RPMI7951 (cell line): ENCODE measurements at regions not wholly inside any gene's neighbourhood (a gene's known extent, or its start where the extent isn't known, plus 50 kb on each side); places are given as distances from the start of the nearest gene placed in this dataset.
"Not testable (repeated sequence)": the region's sequence is repeated elsewhere in the genome, so short reads cannot be mapped to it uniquely, and the experiment has no call there.

Source experiments
- DNase-seq: peaks from one replicate; pipeline ENCODE4 v3.0.0-alpha.2; 2012; ENCODE audit warnings: low read depth

DNA sequence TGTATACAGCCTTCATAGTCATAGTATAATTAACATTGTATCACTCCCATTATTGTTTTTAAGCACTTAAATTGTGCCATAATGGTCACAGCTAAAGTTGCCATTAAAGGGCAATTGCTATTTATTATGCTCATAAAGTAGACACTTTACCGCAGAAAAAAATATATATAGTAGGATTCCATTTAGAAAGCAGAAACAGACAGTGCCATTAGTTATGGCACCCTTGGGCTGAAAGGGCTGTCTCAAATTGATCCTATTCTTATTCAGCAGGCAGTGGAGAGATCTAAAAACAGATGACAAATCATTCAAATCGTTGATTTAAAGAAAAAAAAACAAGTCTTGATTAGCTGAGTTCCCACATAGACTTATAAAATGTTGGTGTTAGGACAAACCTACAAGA lies 514.2 kb upstream of the ROBO2 start:
- DNase-seq: no peak

DNA sequence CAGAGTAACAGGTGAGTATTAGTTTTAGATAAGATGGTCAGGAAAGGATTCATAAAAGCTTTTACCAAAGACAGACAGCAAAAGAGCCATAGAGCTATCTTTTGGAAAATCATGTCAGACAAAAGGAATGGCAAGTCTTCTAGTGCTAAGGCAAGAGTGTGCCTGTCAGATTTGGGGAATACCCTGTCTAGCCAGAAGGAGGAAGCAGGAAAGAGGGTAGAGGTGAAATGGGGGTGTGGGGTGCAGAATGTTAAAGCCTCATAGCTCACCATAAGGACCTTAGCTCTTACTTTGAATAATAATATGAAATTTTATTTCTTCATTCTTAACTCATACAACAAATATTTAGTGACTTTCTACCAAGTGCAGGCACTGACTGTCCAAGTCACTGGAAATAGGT lies 512.1 kb upstream of the ROBO2 start:
- DNase-seq: no peak

DNA sequence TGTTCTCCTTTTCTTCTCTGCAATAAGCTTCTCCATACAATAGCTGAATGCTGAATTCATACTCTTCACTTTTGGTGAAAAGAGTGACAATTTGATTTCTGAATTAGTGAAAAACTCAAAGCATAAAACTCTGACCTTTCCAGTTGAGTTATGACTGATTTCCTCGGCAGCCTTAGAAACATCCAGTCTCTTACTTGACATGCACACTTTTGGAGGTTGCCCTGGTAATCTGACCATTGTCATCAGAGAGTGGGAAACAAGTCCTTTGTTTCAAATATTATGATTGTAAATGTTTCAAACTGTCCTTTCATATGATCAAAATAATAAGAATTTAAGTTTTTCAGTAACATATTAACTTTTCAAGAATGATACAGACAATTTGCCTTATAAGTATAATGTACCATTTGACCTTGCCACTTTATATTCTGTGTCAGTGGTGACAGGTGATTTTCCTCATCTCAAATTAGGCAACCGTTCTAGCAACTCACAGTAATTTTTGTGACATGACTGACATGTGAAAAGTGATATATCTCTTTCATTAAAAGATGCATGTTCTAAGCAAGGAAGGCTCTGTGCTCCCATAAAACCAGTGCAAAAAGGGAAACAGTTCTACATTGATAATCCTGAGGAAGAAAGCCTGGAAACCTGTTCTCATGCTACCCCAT lies 507.6 kb upstream of the ROBO2 start:
- no peak for DNase-seq

DNA sequence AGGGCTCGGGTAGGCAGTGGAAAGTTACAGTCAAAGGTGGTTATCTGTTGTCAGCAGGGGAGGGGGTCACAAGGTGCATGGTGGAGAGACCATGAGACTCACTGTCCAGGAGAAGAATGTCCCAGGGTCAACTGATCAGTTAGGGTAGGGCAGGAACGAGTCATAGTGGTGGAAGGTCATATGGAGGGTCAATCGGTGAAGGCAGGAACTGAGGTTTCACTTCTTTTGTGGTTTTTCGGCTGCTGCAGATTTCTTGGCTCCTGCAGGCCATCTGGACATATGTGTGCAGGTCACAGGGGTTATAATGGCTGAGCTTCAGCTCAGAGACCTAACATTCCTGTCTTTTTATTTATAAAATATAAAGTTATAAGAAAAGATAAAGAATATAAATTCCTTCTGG lies 506.2 kb upstream of the ROBO2 start:
- not testable (repeated sequence) for DNase-seq

DNA sequence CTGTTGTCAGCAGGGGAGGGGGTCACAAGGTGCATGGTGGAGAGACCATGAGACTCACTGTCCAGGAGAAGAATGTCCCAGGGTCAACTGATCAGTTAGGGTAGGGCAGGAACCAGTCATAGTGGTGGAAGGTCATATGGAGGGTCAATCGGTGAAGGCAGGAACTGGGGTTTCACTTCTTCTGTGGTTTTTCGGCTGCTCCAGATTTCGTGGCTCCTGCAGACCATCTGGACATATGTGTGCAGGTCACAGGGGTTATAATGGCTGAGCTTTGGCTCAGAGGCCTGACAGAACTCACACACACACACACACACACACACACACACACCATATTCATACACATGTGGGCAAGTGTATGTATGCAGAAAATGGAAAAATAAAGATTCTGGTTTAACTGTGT lies 502.0 kb upstream of the ROBO2 start:
- DNase-seq: not testable (repeated sequence)

DNA sequence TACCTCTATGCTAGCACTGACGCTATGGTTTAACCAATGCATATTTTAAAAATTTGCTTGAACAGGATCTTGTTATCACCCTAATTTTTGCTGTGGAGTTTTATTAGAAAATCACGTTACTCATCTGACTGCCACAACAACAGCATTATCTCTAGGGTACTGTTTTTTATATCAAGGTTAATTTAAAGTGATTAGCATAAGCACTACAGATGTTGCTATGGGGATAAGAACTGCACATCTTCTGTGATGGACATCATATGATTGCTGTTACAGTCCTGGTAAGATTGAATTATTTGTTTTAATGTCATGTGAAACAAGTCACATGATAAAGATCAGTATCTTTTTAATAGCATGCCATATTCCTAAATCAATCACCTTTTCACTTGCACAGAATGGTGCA lies 492.2 kb upstream of the ROBO2 start:
- no peak for DNase-seq

DNA sequence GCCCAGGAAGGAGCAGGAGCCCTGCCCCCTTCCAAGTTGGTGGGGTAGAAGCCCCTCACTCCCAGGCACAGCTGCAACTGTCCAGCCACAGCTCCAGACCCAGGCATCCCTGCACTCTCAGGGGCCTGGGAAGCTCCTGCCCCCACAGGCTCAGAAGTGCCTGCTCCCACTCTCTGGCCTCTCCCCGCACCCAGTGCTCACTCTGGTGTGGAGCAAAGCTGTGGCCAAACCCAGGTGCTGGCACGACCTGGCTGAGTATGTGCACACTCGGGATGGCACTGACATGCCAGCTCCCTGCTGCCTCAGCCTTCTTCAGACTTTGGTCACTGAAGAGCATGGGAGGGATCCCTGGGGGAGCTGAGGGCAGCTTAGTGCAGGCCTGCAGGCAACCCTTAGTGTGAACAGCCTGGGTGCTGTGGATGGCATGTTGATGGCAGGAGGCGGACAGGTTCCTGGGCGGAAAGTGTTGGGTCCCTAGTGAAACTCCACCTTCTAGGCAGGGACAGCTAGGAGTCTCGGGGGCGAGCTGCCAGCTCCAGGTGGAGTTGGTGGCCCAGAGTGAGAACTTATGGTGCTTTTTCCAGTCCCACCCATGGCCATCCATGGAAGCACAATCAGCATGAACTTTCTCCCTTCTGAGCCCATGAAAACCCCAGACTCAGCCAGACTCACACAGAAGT lies 489.2 kb upstream of the ROBO2 start:
- no peak for DNase-seq

DNA sequence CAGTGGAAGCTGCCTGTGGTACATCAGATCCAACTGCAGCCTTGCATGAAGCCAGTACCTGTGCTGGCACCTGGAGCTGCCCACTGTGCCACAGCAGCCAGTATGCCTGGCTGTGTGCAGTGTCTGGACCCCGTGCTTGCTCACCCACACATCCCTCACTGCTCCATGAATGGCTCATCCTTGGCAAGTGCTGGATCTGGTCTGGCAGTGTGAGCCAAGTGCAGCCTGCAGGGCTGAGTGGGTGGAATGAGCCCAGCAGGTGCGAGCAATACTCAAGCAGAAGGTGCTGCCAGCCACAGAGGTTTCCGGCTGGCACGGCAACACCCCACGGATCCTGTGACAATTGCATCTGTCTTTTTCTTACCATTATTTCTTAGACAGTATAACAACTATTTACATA lies 488.2 kb upstream of the ROBO2 start:
- DNase-seq: no peak

DNA sequence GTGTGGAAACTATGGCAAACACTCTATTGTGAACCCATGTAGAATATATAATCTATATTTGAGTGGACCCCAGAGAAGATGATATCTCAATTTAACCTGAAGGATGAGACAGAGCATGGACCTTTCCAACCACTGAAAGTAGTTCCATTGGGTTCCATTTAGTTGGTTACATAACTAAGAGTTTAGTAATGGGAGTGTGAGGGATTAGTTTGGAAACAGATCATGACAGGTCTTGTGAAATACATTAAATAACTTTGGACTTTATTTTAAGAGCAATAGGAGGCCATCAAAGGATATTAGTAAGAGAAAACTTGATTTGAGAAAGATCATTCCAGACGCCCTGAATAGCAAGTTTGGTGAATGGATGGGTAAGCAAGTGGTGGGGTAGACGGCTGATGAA lies 487.2 kb upstream of the ROBO2 start:
- DNase-seq: no peak

DNA sequence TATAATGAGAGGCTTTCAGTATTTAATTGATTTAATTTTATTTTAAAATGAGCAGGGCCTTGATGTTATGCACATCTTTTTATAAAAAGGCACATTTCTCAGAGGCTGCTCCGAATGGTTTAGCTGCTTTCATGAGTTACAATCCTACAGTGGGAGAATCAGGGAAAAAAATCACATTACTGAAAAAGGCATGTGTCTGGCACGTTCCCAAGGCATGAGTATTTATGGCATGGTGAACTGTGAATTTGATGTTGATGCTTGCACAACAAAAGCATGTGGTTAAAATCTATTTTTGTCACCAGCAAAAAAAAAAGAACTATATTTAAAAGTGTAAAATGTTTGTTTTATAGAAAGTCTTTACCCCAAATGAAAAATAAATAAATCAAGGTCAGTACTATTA lies 485.2 kb upstream of the ROBO2 start:
- DNase-seq: no peak

DNA sequence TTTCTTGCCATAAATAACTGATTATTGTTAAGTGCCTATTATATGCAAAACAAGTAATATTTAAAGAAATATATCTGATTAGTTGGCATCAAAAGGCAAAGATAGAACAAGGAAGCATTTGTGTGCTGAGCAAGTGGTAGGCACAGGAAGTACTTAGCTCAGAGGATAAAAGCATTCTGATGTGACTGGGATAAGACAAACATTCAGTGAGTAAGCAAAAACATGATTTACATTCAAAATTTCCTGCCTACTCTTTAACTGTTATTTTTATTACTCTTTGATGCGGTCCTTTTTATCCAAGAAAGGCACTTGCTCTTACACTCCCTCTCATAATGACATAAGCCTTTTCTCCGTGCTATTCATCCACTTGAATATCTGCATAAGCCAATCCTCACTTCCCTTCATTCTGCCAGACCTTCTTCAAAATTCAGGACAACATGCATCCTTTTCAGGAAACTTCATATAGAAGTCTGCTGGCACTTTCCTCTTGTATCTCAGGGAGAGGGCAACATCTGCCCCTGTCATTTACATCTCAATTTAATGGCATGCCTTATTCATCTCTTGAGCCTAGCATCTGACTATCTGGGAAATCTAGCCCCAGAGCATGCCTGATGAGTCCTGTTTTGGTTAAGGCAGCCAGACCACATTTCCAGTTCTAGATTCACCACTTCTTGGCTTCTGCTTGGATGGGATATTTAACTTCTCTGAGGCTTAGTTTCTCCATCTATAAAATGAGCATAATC lies 478.2 kb upstream of the ROBO2 start:
- DNase-seq: no peak

DNA sequence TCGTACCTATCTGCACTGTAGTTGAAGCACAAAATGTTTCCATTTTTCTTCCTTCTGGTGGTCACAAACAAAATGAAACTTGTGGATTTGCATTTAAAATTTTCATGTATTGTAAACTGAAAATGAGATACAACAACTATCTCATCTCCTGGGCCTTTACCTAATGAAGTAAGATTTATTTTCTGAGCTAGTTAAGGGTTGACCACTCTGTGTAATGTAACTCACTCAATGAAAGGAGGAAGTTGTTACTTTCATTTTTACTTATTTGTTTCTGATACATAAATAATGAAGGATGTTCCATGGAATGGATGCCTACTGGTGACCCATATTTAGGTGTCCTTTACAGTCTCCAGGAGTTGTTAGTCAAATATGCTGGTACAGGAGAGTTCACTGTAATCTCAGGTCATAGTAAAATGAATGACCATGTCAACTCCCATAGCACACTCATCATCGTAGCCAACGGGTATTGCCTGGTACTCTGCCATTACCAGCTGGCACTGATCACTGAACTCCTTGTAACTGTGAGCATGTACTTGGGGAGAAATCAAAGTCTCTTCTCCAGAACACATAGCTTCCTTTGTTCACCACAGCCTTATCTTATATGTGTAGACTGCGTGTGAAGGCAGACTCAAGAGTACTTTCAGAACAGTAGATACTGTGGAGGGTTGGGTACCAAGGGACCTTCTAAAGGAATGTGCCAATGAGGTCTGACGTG lies 474.2 kb upstream of the ROBO2 start:
- no peak for DNase-seq

DNA sequence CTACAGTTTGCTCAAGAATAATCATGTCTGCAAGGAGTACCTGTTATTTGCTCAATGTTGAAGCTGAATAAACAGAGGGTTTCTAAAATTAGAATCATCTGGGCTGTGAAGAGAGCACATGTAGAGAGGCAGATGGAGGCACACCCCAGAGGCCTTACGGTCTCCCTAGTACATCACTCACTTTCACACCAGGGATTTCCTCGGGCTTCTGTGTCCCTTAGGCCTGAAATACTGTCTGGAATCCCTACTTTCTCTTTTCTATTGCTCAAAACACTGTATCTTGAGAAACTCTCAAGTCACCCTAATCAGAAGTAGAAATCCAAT lies 473.7 kb upstream of the ROBO2 start:
- no peak for DNase-seq

DNA sequence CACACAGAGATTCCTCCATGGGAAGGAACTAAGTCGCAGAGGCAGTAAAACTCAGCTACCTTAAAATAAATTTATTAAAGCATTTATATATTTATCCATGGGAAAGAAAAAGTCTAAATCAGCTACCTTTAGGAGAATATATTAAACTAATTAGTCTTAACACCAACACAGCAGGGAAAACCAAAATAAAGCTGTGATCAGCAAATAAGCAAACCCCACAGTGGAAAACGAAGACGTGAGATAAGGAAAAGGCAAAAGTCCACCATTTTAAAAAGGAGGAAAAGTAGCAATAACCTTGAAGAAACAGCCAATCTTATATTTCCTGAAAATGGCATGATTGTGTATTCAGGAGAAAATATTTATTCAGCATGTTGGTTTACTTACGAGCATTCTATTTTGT lies 473.0 kb upstream of the ROBO2 start:
- DNase-seq: no peak

DNA sequence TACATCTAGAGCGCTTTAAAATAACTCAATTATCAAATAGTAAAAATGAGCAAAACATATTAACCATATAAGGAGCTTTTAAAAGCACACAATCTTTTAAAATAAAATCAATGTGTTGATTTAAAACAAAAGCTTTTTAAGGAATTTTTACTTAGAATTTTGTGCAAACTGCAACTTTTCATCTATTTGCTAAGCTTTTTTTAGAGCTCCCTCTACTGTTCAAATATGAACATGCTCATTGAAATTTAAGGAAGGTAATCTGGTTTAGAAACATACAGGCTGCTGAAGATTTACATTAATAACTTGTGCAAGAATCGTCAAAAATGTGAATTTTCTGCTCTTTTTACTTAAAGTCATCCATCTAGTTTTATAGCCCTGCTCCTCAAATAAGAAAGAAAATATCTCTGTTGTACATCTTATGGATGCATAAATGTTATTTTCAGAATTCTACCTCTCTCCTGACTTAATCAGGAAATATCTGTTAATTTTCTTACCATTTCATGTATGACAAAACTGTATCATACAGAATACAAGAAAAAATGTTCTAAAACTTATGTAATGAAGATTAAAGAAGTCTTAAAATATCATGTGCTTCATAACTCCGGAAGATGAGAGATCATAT lies 469.4 kb upstream of the ROBO2 start:
- no peak for DNase-seq

DNA sequence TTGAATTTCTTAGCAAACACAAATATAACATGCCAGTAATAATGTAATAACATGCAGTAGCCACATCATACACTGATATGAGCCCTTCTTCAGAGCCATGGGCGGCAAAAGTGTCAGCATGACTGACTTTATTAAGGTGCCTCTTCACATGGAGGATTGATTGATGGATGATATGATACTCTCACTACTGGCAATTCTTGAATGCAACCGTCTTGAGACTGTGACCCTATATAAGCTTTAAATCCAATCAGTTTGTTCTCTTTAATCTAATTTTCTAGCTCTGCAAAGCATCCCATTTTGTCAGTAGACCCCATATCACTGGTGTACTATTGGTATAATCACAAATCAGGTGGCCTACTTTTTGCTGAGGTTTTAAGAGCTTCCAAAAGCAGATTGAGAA lies 463.7 kb upstream of the ROBO2 start:
- DNase-seq: no peak

DNA sequence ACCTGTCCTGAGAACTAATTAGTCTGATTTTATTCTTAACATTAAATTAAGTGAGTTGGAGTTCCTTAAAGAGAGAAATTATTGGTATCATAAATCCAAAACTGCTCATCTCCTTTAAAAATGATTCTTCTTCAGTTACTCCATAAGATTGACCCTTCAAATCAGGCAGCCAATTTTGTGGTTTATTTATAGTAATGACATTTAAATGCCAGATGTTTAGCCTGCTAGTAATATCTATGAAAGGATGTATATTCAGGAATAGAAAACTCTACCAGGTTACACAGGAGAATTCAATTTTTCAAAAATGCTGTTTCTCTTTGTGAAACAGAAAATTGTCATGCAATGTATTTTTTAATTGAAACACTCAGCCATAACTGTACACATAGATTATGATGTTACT lies 457.8 kb upstream of the ROBO2 start:
- DNase-seq: no peak

DNA sequence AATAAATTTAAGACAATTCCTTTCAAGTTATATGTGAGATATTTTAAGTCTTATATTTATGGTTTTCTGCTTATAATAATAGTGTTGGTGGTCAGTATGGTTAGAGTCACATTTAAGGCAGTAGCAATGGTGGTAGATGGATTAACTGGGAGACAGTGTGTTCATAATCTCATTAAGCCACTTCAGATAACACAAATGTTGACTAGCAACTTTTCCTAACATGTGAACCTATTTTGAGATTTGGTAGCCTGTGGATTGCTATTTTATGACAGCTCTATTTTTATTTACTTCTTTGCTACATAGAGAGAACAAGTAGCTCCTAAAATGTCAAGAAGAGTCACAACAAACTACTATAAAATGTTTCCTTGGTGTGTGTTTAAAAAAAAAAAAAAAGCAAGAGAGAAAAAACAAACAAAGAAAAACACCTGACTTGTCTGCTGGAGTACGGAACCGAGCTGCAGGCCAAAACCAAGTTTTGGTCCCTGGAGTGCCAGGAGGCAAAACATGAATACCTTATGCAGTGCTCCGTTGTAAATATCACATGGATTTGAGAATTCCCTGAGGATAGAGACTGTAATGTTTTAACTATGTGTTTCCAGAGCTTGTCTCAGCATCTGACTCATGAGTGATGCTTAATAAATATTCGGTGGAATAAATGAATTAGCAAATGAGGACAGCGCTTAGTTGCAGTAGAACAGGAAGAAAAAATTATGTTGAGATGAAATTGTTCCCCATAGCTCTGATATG lies 457.1 kb upstream of the ROBO2 start:
- DNase-seq: no peak

DNA sequence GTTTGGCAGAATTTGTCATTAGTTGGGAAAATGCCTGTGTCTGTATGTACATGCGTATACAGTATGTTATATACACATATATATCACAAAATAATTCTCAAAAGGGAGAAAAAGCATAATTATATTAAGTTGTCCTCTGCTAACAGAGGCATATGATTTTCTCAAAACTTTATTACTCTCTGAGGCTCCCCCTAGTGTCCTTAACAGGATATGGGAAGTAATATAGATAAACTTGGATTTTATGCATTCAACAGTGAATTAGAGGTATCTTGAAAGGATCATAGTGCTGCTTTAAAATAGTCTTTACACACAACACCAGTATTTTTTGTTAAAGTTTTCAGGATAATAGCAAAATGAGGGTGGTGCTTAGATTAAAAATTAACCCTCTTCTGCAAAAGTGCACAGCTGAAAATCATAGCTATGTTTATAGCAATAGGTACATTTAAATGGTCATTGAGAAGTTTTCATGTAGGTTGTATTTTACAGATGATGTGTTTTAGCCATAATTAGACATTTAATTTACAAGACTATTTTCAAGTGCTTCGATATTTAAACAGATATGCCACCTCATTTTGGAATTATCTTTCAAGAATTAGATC lies 454.0 kb upstream of the ROBO2 start:
- DNase-seq: no peak

DNA sequence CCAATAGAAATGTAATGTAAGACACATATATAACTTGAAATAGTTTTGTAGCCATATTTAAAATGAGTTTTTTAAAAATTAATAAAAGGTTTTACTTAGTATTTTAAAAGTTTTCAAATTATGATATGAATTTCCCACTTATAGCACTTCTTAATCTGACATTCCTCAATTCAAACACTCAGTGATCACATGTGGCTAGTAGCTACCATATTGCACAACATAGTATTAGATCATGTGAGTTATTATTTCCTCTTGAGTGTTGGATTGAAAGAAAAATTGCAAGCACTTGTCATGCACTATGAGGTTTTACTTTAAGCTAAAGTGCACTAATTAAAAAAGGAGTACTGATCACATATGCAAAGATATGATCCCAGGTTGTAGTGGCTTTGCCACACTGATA lies 453.4 kb upstream of the ROBO2 start:
- DNase-seq: no peak

DNA sequence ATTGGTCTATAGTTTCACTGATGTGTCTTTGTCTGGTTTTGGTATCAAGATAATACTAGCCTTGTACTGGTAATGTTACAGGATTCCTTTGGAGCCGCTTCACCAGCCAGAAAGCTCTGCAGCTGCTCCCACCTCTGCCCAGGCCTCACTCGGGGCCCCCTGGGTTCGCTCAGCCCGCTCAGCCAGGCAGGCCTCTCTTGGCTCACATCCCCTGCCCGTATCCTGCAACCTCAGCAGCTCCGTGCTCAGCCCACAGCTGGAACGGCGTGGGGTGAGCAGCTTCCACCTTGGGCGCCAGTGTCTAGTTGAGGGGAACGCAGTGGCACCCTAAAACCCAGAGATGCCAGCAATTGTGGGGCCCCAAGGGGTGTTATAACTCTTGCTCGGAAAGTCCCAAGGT lies 429.7 kb upstream of the ROBO2 start:
- DNase-seq: no peak
